RKO (cell line): ENCODE measurements at regions not wholly inside any gene's neighbourhood (a gene's known extent, or its start where the extent isn't known, plus 50 kb on each side); places are given as distances from the start of the nearest gene placed in this dataset.
"Not testable (repeated sequence)": the region's sequence is repeated elsewhere in the genome, so short reads cannot be mapped to it uniquely, and the experiment has no call there.

Experiments used
- DNase-seq: peaks from one replicate; pipeline ENCODE4 v3.0.0-alpha.2; 2016; ENCODE audit warnings: low spot score

DNA sequence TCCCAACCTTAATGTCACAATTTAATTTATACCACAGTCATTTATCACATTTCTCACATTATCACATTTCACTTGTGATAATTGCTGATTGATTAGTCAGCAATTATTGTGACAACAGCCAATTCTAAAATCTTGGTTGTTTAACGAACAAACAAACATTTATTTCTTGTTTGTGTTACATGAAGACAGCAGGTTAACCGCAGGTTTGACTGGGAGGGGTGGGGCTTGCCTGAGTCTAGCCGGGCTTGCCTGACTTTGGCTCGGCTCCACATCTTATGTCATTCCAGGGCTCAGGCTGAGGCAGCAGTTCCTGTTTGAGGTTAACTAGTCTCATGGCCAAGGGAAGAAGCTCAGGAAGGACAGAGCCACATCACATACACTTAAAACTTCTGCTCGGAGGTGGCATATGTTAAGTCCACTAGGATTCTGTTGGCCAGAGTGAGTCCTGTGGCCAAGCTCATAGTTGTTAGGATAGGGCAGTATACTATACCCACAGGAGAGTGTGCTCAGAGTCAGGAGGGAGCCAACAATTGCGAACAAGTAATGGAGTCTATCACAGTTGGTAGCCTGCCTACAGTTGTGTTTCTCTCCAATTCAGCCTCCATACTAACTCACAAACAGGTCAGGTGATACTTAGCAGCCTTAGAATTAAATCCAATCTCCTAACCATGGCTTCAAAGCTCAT is 90.0 kb upstream of the IFNGR1 start:
- peak; percentile 12 for DNase-seq

- DNase-seq: no peak
Observed at GRCh38 chr6:137307163-137307854, 88.1 kb upstream of the IFNGR1 start.

DNA sequence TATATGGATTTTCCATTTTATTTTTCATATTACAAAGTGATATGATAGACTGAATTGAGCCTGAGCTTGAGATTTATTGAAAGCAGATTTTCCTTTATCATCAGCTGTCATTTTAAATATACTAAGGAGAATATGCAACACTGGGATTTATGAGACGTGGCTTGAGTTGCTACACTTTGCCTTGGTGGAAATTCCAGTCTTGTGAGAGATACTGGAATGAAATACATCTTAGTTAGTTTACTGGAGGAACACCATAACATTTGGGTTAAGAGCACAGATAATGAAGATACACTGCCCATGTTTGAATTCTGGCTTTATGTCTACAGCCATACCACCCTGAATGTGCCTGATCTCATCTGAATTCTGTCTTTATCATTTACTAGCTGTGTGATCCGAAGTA is 86.5 kb upstream of the IFNGR1 start:
- no peak for DNase-seq

- no peak for DNase-seq
Observed at GRCh38 chr6:137304020-137304780, 85.0 kb upstream of the IFNGR1 start.

GRCh38 chr6:137303441-137303840 is 84.3 kb upstream of the IFNGR1 start:
- no peak for DNase-seq

DNA sequence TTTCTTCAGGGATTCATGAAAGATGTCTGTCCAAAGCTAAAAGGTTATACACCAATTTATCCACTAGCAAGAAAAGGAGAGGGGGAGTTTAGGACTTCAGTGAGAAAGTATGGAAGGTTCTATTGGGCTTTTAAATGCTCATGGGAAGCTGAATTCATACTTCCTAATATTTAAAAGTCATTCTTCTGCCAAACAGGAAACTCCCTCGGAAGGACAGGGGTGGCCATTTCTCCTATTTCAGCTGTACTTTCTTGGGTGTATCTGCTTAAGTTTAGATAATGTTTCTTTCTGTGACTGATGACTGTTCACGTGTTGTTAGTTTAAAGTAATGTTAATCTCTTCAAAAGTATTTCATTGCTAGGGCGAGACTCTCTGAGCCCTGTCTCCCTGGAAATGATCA is 80.5 kb upstream of the IFNGR1 start:
- DNase-seq: no peak

- no peak for DNase-seq
Observed at GRCh38 chr6:137297887-137298286, 78.7 kb upstream of the IFNGR1 start.

DNA sequence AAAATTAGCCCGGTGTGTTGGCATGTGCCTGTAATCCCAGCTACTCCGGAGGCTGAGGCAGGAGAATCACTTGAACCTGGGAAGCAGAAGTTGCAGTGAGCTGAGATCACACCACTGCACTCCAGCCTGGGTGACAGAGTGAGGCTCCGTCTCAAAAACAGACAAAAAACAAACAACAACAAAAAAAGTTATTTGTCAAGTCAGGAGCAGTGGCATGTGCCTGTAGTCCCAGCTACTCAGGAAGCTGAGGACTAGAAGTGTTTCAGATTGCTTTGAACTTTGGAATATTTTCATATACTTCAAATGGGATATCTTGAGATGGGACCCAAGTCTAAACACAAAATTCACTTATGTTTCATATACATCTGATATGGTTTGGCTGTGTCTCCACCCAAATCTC is 73.1 kb upstream of the IFNGR1 start:
- DNase-seq: not testable (repeated sequence)

DNA sequence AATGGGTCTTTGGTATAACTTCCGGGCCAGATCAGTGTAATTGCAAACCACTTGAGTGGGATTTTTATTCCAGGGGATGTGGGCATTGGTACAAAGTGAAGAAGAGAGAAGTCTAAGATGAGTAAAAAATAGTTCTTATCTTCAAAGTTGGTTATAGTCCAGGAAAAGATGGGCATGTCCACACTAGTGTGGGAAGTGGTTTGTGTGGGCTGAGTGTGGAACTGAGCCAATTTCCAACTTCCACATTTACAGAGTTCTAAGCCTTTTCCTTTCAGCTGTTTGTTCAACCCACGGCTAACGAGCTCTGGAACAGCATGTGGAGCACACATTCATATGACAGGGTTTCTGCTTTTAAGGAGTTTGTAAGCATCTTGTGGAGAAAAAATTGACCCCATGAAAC is 72.3 kb upstream of the IFNGR1 start:
- DNase-seq: no peak

DNA sequence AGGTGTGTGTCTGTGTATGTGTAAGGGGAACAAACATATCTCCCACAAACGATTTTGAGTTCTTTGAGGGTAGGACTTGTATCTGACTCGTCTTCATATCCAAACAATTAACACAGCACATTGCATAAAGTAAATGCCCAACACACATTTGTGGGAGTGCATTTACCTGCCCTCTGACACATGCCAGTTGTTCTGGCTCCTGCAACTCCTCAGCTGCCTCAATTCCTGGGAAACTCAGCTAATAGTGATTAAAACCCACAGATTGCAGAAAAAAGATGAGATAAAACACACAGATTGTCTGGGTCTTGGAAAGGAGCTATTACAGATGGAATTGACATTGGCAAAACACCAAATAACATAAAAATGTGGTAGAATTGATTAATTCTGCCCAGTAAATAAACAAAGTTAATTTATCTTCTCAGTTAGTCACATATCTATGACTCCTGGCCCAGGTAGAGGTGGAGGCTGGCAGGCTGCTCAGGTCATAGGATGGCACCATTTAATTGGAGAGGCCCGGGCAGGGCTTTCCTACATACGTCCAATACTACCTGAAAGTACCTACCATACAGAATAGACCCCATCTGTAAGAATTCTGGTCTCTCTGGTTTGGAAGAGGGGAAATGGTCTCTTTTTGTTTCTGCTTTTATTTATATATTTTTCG is 71.5 kb upstream of the IFNGR1 start:
- no peak for DNase-seq

DNA sequence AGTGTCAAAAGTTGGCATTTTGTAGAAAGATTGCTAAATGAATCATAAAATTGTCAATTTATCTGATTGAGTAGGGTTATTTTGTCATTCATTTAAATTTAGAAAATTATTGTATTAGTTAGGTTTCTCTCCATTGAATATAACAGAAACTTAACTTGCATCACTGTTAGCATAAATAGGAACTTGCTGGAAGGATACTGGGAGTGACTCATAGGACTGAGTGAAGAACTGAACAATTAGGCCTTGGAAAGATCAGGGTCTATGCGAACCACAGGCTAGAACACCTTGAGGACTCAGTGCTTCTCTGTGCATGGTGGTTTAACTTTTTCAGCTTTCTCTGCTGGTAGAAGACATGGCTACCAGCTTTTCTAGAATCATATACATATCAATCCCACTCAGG is 67.7 kb upstream of the IFNGR1 start:
- DNase-seq: no peak

GRCh38 chr6:137286368-137286767 is 67.2 kb upstream of the IFNGR1 start:
- no peak for DNase-seq

GRCh38 chr6:137284811-137285110 is 65.6 kb upstream of the IFNGR1 start:
- DNase-seq: no peak

- DNase-seq: no peak
Observed at GRCh38 chr6:137283940-137284810, 65.0 kb upstream of the IFNGR1 start.

DNA sequence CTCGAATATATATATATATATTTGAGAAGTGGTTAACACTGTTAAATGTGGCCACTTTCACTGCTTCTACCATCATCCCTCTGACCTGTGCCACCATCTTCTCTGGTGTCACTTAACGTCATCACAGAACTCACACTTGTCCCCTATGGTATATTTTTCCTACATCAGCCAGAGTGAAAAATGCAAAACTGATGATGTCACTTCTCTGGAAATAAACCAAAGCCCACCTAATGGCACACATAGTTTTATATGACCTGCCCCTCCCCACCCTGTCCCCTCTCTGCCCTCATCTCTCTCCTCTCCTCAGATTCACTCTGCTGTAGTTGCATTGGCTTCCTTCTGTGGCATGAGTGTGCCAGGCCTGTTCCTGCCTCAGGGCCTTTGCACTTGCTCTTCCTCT is 63.9 kb upstream of the IFNGR1 start:
- DNase-seq: no peak

- DNase-seq: no peak
Observed at GRCh38 chr6:137282254-137282653, 63.1 kb upstream of the IFNGR1 start.

- not testable (repeated sequence) for DNase-seq
Observed at GRCh38 chr6:137279279-137279678, 60.1 kb upstream of the IFNGR1 start.

GRCh38 chr6:137277971-137278637 is 58.9 kb upstream of the IFNGR1 start:
- peak; percentile 75 for DNase-seq

- no peak for DNase-seq
Observed at GRCh38 chr6:137272403-137272802, 53.2 kb upstream of the IFNGR1 start.

DNA sequence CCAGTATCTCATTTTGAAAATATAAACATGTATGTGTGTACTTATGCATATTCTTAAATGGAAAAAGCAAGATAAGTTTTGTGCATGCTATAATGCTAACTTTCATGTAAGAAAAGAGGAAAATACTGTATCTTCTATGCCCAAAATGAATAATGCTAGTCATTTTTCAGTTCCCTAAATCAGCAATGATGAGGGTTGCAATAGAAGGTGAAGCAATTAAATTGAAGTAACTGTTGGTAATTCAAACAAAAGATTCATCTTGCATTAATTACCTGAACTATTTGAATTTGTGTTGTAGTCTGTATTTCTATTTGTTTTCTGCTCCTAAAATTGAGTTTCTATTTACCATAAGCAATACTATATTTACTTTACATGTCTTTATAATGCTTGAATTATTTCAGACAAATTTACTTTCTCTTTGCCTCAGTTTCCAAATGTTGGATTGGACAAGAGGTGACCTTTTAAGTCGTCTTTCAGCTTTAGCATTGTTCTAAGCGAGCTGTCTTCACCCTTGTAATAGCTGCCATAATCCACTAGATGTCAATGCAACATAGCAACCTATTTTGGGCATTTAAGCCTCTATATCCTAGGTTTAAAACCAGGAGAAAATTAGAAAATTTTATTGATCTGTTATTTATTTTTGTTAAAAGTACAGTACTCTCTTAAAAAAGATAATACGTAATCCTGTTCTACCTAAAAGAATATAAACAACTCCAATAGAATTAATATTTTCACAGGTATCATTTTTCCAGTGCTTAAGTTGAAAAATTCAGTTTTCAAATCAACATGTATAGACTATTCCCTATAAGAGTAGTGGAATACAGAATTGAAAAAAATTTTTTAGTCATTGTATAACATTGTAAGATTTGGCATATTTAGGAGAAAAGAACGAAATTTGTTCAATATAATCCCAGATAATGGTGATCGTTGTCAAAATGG is 52.3 kb upstream of the IFNGR1 start:
- peak; percentile 70 for DNase-seq
